Panc1 (cell line): ENCODE measurements at regions not wholly inside any gene's neighbourhood (a gene's known extent, or its start where the extent isn't known, plus 50 kb on each side); places are given as distances from the start of the nearest gene placed in this dataset.

Experiments
- POLR2AphosphoS5 ChIP-seq: IDR thresholded peaks from 2 replicates; pipeline ENCODE4 v1.6.1; 2012; ENCODE audit warnings: mild to moderate bottlenecking, low read depth, low read length, moderate library complexity
- SIN3A ChIP-seq: IDR thresholded peaks from 2 replicates; pipeline ENCODE4 v1.6.1; 2012; ENCODE audit warnings: low read depth, mild to moderate bottlenecking, low read length, moderate library complexity, borderline replicate concordance; ENCODE audit not compliant: insufficient read depth
- TF ChIP-seq, protein P1 (sequence below), 2 experiments: IDR thresholded peaks; 2 replicates each; pipeline ENCODE4 v1.6.1; 2011 to 2012; ENCODE audit warnings: low read depth in 2 of 2, control low read depth in 1 of 2, low read length in 1 of 2, mild to moderate bottlenecking in 1 of 2, moderate library complexity in 1 of 2; ENCODE audit not compliant: insufficient read depth in 1 of 2
- TF ChIP-seq, protein P2 (sequence below): fragments of 450-650 bp; IDR thresholded peaks from 2 replicates; pipeline ENCODE4 v1.5.1; 2017; ENCODE audit warnings: mild to moderate bottlenecking

DNA sequence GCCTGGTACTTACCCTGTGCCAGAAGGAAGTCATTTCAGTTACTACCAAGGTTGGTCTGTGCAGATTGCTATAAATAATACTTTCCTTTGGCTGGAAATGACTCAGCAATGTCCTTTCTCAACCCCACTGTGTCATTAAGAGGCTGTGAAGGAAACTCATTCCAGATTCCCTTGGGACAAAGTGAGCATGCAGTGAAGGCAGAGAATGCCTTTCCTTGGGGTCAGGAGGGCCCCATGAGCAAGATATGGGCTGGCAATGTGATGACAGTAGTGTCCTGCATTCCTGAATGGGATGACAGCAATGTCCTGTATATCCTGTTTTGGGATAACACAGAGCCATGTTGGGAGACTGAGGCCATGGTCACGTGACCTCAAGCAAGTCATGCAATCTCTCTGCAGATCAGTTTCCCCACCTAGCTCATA lies 213.1 kb upstream of the TMTC4 start:
- TF ChIP-seq, protein P1, sequence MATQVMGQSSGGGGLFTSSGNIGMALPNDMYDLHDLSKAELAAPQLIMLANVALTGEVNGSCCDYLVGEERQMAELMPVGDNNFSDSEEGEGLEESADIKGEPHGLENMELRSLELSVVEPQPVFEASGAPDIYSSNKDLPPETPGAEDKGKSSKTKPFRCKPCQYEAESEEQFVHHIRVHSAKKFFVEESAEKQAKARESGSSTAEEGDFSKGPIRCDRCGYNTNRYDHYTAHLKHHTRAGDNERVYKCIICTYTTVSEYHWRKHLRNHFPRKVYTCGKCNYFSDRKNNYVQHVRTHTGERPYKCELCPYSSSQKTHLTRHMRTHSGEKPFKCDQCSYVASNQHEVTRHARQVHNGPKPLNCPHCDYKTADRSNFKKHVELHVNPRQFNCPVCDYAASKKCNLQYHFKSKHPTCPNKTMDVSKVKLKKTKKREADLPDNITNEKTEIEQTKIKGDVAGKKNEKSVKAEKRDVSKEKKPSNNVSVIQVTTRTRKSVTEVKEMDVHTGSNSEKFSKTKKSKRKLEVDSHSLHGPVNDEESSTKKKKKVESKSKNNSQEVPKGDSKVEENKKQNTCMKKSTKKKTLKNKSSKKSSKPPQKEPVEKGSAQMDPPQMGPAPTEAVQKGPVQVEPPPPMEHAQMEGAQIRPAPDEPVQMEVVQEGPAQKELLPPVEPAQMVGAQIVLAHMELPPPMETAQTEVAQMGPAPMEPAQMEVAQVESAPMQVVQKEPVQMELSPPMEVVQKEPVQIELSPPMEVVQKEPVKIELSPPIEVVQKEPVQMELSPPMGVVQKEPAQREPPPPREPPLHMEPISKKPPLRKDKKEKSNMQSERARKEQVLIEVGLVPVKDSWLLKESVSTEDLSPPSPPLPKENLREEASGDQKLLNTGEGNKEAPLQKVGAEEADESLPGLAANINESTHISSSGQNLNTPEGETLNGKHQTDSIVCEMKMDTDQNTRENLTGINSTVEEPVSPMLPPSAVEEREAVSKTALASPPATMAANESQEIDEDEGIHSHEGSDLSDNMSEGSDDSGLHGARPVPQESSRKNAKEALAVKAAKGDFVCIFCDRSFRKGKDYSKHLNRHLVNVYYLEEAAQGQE (IDR thresholded peaks at IDR 0.05; ENCODE audit: insufficient read depth in 1 of 2, low read depth in 2 of 2, low read length in 1 of 2) = no peak
- TF ChIP-seq, protein P2, sequence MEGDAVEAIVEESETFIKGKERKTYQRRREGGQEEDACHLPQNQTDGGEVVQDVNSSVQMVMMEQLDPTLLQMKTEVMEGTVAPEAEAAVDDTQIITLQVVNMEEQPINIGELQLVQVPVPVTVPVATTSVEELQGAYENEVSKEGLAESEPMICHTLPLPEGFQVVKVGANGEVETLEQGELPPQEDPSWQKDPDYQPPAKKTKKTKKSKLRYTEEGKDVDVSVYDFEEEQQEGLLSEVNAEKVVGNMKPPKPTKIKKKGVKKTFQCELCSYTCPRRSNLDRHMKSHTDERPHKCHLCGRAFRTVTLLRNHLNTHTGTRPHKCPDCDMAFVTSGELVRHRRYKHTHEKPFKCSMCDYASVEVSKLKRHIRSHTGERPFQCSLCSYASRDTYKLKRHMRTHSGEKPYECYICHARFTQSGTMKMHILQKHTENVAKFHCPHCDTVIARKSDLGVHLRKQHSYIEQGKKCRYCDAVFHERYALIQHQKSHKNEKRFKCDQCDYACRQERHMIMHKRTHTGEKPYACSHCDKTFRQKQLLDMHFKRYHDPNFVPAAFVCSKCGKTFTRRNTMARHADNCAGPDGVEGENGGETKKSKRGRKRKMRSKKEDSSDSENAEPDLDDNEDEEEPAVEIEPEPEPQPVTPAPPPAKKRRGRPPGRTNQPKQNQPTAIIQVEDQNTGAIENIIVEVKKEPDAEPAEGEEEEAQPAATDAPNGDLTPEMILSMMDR = no peak
- TF ChIP-seq POLR2AphosphoS5 (no peak), SIN3A (no peak)
